Endothelial cell of umbilical vein (primary cell): ENCODE measurements at regions not wholly inside any gene's neighbourhood (a gene's known extent, or its start where the extent isn't known, plus 50 kb on each side); places are given as distances from the start of the nearest gene placed in this dataset.

Experiments used
- BruUV-seq: library from RNA; stranded (reverse); fragments of 400-500 nt; replicated peaks from 2 replicates; lab custom pipeline; 2021; lab: Mats Ljungman, UMichigan
- CTCF ChIA-PET: fragments of 300-600, 350-600 bp; sonication (Branson Sonifier 250); formaldehyde crosslinking; loops from one replicate; lab custom pipeline; 2021; ENCODE audit warnings: antibody characterized with exemption, inconsistent platforms; lab: Charles Lee
- POLR2A ChIA-PET: fragments of 300-600, 350-600 bp; sonication (Branson Sonifier 250); formaldehyde crosslinking; loops from one replicate; lab custom pipeline; 2021; ENCODE audit warnings: antibody characterized with exemption, inconsistent platforms; lab: Charles Lee
- DNase-seq: peaks from one replicate; pipeline ENCODE4 v3.0.0-alpha.2; 2011; ENCODE audit warnings: low read depth, low spot score
- FAIRE-seq: peaks from 2 replicates; lab custom pipeline; 2011; peaks lifted over from hg19 to GRCh38; lab: Jason Lieb, UNC
- H2AFZ ChIP-seq: 2 replicates; pipeline ENCODE4 v1.6.0; 2012; ENCODE audit warnings: low read depth, low read length, control low read depth, inconsistent platforms
- H3K27ac ChIP-seq: 2 replicates; pipeline ENCODE4 v1.5.1; 2011; ENCODE audit warnings: low read depth, mild to moderate bottlenecking, control low read depth, low read length, moderate library complexity; ENCODE audit not compliant: insufficient read depth
- H3K27me3 ChIP-seq, 2 experiments: 2 replicates each; pipeline versions ENCODE4 v1.6.0 to v1.6.1; 2011; ENCODE audit warnings: low read length in 2 of 2, mixed read lengths in 1 of 2; ENCODE audit not compliant: control insufficient read depth in 2 of 2, insufficient read depth in 2 of 2
- H3K36me3 ChIP-seq, 2 experiments: 2 replicates in 1 of 2; 3 replicates in 1 of 2; pipeline ENCODE4 v1.5.1; 2011; ENCODE audit warnings: low read length in 2 of 2, mild to moderate bottlenecking in 1 of 2, moderate library complexity in 1 of 2; ENCODE audit not compliant: control insufficient read depth in 2 of 2, insufficient read depth in 2 of 2; ENCODE audit errors: extremely low read depth in 1 of 2
- H3K4me1 ChIP-seq: 3 replicates; pipeline ENCODE4 v1.5.1; 2011; ENCODE audit warnings: mild to moderate bottlenecking, low read length; ENCODE audit not compliant: control insufficient read depth, insufficient read depth; ENCODE audit errors: extremely low read depth
- H3K4me2 ChIP-seq: 2 replicates; pipeline ENCODE4 v1.6.1; 2011; ENCODE audit warnings: low read length, control low read depth, mixed read lengths; ENCODE audit not compliant: insufficient read depth
- H3K4me3 ChIP-seq, 3 experiments: fragments of 200-600 bp in 1 of 3; sonication (generic), shearing (Covaris generic) in 1 of 3; replicated peaks in 1 of 3; 2 replicates each; pipeline ENCODE4 v1.5.1; 2011 to 2016; ENCODE audit warnings: control low read depth in 3 of 3, low read length in 3 of 3, mild to moderate bottlenecking in 2 of 3, inconsistent platforms in 1 of 3, low read depth in 1 of 3, moderate library complexity in 1 of 3; ENCODE audit not compliant: insufficient read depth in 1 of 3
- H3K79me2 ChIP-seq: 2 replicates; pipeline ENCODE4 v1.6.0; 2012; ENCODE audit warnings: low read length, inconsistent platforms; ENCODE audit not compliant: control insufficient read depth, insufficient read depth
- H3K9ac ChIP-seq: replicated peaks from 2 replicates; pipeline ENCODE3; 2011; ENCODE audit warnings: low read length, control low read depth; ENCODE audit not compliant: insufficient read depth; ENCODE audit errors: extremely low read depth
- H3K9me1 ChIP-seq: replicated peaks from 3 replicates; pipeline ENCODE4 v1.6.0; 2011; ENCODE audit warnings: mild to moderate bottlenecking, low read length; ENCODE audit not compliant: control insufficient read depth, insufficient read depth; ENCODE audit errors: extremely low read depth
- H3K9me3 ChIP-seq: replicated peaks from 2 replicates; pipeline ENCODE4 v1.5.1; 2012; ENCODE audit warnings: low read length, inconsistent platforms; ENCODE audit not compliant: control insufficient read depth, insufficient read depth
- H4K20me1 ChIP-seq: replicated peaks from 2 replicates; pipeline ENCODE3; 2011; ENCODE audit warnings: mild to moderate bottlenecking, low read length; ENCODE audit not compliant: control insufficient read depth, insufficient read depth; ENCODE audit errors: extremely low read depth
- EZH2 ChIP-seq: IDR thresholded peaks from 2 replicates; pipeline ENCODE4 v1.6.1; 2012; ENCODE audit warnings: borderline replicate concordance, low read depth, mild to moderate bottlenecking, moderate library complexity, low read length, inconsistent platforms; ENCODE audit not compliant: severe bottlenecking
- FOS ChIP-seq: IDR thresholded peaks from 2 replicates; pipeline ENCODE4 v1.6.1; 2011; ENCODE audit warnings: mild to moderate bottlenecking, low read length, moderate library complexity, borderline replicate concordance; ENCODE audit not compliant: insufficient read depth
- GATA2 ChIP-seq: IDR thresholded peaks from 2 replicates; pipeline ENCODE4 v1.7.0; 2011; ENCODE audit warnings: low read depth, mild to moderate bottlenecking, moderate library complexity, mixed read lengths, low read length; ENCODE audit not compliant: insufficient read length, insufficient read depth
- JUN ChIP-seq: IDR thresholded peaks from 2 replicates; pipeline ENCODE4 v1.6.1; 2011; ENCODE audit warnings: borderline replicate concordance, low read depth; ENCODE audit not compliant: insufficient read length, insufficient read depth
- MYC ChIP-seq: IDR thresholded peaks from one replicate; pipeline ENCODE4 v1.6.1; 2011; ENCODE audit warnings: mild to moderate bottlenecking, low read depth, low read length
- POLR2A ChIP-seq: IDR thresholded peaks from 2 replicates; pipeline ENCODE4 v1.6.1; 2012; ENCODE audit warnings: low read depth, mild to moderate bottlenecking, control low read depth, low read length
- POLR2AphosphoS5 ChIP-seq: IDR thresholded peaks from 2 replicates; pipeline ENCODE4 v1.6.1; 2012; ENCODE audit warnings: low read depth, mild to moderate bottlenecking, control low read depth, low read length, moderate library complexity; ENCODE audit not compliant: insufficient read depth
- dilution Hi-C: fragments of 300-500 bp; cut with MboI; formaldehyde crosslinking; loops from one replicate; pipeline ENCODE4 v1.15.0; 2019; ENCODE audit warnings: low sequenced_read_pairs; ENCODE audit not compliant: extremely low pct_ligation_motif_present
- intact Hi-C: fragments of 100-400 bp; cut with micrococcal nuclease; formaldehyde crosslinking; loops from one replicate; pipeline ENCODE4 v1.10.0; 2022
- TF ChIP-seq, protein P1 (sequence below), 2 donors: IDR thresholded peaks; 1 replicate in 1 of 2; 2 replicates in 1 of 2; pipeline ENCODE4 v1.5.1; 2011; ENCODE audit warnings: low read length in 2 of 2, mild to moderate bottlenecking in 2 of 2, moderate library complexity in 2 of 2, control low read depth in 1 of 2, inconsistent platforms in 1 of 2, low read depth in 1 of 2; ENCODE audit not compliant: insufficient read depth in 1 of 2; ENCODE audit errors: extremely low read depth in 1 of 2
- TF ChIP-seq, protein P2 (sequence below): IDR thresholded peaks from 2 replicates; pipeline ENCODE4 v1.6.1; 2011; ENCODE audit not compliant: insufficient read depth, insufficient read length

DNA sequence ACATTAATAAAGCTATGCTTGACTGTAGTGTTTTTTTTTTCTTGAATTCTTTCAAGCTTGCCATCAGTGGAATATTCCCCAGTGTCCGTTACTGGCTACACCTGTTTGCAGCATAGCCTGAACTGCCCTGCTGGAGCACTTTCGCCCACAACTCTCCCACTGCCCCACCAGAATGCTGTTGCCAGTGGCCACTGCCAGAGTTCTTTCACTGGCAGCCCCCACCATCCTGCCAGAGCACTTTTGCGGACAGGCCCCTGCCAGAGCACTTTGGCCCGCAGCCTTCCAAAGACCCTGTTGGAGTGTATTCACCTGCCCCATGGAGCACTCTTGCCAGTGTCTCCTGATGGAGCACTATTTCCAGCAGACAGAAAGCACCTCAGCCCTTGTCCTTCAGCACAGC is 452.3 kb upstream of the GRID2 start:
- Histone ChIP-seq H3K4me2 (no peak overlapping the region), H3K27ac (no peak overlapping the region), H3K9me3 (no peaks in the 10 kb centered on the region), H3K4me1 (no peaks in the 10 kb centered on the region), H3K27me3 (no peaks in the 10 kb centered on the region), H4K20me1 (no peaks in the 10 kb centered on the region), H3K9ac (no peak overlapping the region), H3K9me1 (no peaks in the 10 kb centered on the region), H3K36me3 (no peaks in the 10 kb centered on the region), H3K79me2 (no peaks in the 10 kb centered on the region), H2AFZ (no peak overlapping the region), H3K4me3 (no peak overlapping the region)
- DNase-seq = no peak
- CTCF ChIA-PET = no interaction called here
- BruUV-seq = no TSS peak
- POLR2A ChIA-PET = no interaction called here
- dilution Hi-C loops = no loop called here
- no peak for FAIRE-seq
- TF ChIP-seq MYC (no peak), FOS (no peak), JUN (no peak), POLR2A (no peak), GATA2 (no peak), POLR2AphosphoS5 (no peak), EZH2 (no peak)
- TF ChIP-seq, protein P1, sequence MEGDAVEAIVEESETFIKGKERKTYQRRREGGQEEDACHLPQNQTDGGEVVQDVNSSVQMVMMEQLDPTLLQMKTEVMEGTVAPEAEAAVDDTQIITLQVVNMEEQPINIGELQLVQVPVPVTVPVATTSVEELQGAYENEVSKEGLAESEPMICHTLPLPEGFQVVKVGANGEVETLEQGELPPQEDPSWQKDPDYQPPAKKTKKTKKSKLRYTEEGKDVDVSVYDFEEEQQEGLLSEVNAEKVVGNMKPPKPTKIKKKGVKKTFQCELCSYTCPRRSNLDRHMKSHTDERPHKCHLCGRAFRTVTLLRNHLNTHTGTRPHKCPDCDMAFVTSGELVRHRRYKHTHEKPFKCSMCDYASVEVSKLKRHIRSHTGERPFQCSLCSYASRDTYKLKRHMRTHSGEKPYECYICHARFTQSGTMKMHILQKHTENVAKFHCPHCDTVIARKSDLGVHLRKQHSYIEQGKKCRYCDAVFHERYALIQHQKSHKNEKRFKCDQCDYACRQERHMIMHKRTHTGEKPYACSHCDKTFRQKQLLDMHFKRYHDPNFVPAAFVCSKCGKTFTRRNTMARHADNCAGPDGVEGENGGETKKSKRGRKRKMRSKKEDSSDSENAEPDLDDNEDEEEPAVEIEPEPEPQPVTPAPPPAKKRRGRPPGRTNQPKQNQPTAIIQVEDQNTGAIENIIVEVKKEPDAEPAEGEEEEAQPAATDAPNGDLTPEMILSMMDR (IDR thresholded peaks at IDR 0.05; ENCODE audit: extremely low read depth in 1 of 2, insufficient read depth in 1 of 2, low read depth in 1 of 2, low read length in 2 of 2) = no peak
- TF ChIP-seq, protein P2, sequence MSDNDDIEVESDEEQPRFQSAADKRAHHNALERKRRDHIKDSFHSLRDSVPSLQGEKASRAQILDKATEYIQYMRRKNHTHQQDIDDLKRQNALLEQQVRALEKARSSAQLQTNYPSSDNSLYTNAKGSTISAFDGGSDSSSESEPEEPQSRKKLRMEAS = no peak
- intact Hi-C loops = no loop called here
